ENCODE measurements at regions not wholly inside any gene's neighbourhood (a gene's known extent, or its start where the extent isn't known, plus 50 kb on each side); places are given as distances from the start of the nearest gene placed in this dataset.

DNA sequence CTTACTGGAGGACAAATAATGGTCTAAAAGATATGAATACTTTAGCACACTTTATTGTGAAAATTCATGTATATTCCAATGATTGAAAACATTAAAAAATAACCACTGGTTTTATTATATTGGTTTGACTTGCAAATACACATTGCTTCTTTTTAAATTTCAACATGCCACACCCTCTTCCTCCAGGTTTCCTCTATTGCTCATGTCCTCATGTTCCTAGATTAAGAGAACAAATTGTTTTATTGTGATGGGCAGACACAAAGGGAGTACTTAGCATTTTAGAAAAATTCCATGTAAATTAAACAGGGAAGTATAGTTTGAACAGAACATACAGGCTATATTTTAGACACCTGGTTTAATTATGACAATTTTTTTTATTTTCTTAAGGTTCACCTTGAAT lies 230.6 kb upstream of the GPRIN3 start:
- ATAC-seq = no peak
- Histone ChIP-seq H3K4me3 (no peak overlapping the region), H3K4me1 (no peaks in the 10 kb centered on the region), H3K36me3 (no peaks in the 10 kb centered on the region), H3K27ac (no peak overlapping the region), H3K9me3 (peaks cover 0 to 10% (median 0%) of the 10 kb centered on the region in 12 donors), H3K27me3 (no peaks in the 10 kb centered on the region)
- TF ChIP-seq POLR2A (IDR thresholded peaks at IDR 0.05) = no peak
- TF ChIP-seq, protein P1, sequence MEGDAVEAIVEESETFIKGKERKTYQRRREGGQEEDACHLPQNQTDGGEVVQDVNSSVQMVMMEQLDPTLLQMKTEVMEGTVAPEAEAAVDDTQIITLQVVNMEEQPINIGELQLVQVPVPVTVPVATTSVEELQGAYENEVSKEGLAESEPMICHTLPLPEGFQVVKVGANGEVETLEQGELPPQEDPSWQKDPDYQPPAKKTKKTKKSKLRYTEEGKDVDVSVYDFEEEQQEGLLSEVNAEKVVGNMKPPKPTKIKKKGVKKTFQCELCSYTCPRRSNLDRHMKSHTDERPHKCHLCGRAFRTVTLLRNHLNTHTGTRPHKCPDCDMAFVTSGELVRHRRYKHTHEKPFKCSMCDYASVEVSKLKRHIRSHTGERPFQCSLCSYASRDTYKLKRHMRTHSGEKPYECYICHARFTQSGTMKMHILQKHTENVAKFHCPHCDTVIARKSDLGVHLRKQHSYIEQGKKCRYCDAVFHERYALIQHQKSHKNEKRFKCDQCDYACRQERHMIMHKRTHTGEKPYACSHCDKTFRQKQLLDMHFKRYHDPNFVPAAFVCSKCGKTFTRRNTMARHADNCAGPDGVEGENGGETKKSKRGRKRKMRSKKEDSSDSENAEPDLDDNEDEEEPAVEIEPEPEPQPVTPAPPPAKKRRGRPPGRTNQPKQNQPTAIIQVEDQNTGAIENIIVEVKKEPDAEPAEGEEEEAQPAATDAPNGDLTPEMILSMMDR (IDR thresholded peaks at IDR 0.05) = no peak
- intact Hi-C loops (cut with DNase I) = no loop called here
- no peak for DNase-seq

DNA sequence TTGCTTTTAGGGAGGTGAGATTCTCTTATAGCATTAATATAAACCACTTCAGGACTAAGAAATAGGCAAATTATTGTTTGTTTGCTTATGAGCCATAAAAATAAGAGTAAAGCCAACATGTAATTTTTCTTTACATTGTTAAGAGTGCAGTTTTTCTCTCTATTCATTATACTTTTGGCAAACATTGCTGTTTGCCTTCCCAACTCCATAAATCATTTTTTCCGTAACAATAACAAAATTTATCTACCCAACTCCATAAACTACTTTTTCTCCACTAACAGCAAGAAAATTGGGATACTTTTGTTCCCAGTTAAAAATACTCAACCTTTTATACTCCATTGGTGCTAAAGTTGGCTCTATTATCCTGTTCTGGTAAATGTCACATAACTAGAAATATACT lies 229.7 kb upstream of the GPRIN3 start:
- Histone ChIP-seq H3K36me3 (no peaks in the 10 kb centered on the region), H3K9me3 (peaks cover 0 to 4% (median 0%) of the 10 kb centered on the region in 12 donors), H3K4me1 (no peaks in the 10 kb centered on the region), H3K27me3 (no peaks in the 10 kb centered on the region), H3K27ac (no peak overlapping the region), H3K4me3 (no peak overlapping the region)
- intact Hi-C loops (cut with DNase I) = no loop called here
- ATAC-seq = no peak
- TF ChIP-seq, protein P1 (IDR thresholded peaks at IDR 0.05) = no peak
- no peak for TF ChIP-seq POLR2A (IDR thresholded peaks at IDR 0.05)
- DNase-seq = no peak
- WGBS, 4 donors = 86 to 91% (median 88%) methylated on average over 1 of the region's 1 CpG

DNA sequence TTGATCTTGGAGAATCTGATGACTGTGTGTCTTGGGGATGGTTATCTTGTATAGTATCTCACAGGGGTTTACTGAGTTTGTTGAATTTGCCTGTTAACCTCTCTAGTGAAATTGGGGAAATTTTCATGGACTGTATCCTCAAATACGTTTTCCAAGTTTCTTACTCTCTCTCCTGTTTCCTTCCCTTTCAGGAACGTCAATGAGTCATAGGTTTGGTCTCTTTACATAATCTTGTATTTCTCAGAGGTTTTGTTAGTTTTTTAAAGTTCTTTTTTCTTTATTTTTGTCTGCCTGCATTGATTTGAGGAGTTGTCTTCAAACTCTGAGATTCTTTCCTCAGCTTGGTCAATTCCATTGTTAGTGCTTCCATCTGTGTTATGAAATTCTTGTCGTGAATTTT lies 227.7 kb upstream of the GPRIN3 start:
- 55 to 74% (median 73%) methylated on average over 3 of the region's 3 CpGs for WGBS, 4 donors
- H3K9me3 ChIP-seq = peaks cover 0 to 4% (median 0%) of the 10 kb centered on the region in 12 donors
- intact Hi-C loops (cut with DNase I) = no loop called here
- no peaks in the 10 kb centered on the region for H3K27me3 ChIP-seq
- TF ChIP-seq POLR2A (IDR thresholded peaks at IDR 0.05) = no peak
- TF ChIP-seq, protein P1 (IDR thresholded peaks at IDR 0.05) = no peak
- DNase-seq (no peak), ATAC-seq (no peak)
- no peaks in the 10 kb centered on the region for H3K36me3 ChIP-seq
- H3K27ac ChIP-seq = no peak overlapping the region
- no peak overlapping the region for H3K4me3 ChIP-seq
- no peaks in the 10 kb centered on the region for H3K4me1 ChIP-seq

DNA sequence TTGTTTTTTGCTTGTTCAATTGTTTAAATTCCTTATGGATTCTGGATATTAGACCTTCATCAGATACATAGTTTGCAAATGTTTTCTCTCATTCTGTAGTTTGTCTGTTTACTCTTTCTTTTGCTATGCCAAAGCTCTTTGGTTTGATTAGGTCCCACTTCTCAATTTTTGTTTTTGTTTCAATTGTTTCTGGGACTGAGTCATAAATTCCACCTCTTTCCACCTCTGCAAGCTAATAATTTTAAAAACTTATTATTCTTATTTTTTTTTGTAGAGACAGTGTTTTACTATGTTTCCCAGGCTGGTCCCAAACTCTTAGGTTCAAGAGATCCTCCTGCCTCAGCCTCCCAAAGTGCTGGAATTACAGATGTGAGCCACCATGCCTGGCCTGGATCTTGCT lies 226.8 kb upstream of the GPRIN3 start:
- DNase-seq (no peak), ATAC-seq (no peak)
- Histone ChIP-seq H3K4me1 (no peaks in the 10 kb centered on the region), H3K27ac (no peak overlapping the region), H3K36me3 (no peaks in the 10 kb centered on the region), H3K27me3 (no peaks in the 10 kb centered on the region), H3K9me3 (peaks cover 0 to 4% (median 0%) of the 10 kb centered on the region in 12 donors), H3K4me3 (no peak overlapping the region)
- no peak for TF ChIP-seq POLR2A (IDR thresholded peaks at IDR 0.05)
- TF ChIP-seq, protein P1 (IDR thresholded peaks at IDR 0.05) = no peak
- intact Hi-C loops (cut with DNase I) = no loop called here

All from heart left ventricle (tissue), 16 donors.